Esophagus (tissue), 2 donors: ENCODE measurements at regions not wholly inside any gene's neighbourhood (a gene's known extent, or its start where the extent isn't known, plus 50 kb on each side); places are given as distances from the start of the nearest gene placed in this dataset.

Source experiments
- H3K27ac ChIP-seq, 2 donors: one replicate each; pipeline ENCODE4 v1.5.1; 2013; ENCODE audit warnings: low read depth in 2 of 2, mild to moderate bottlenecking in 2 of 2, inconsistent platforms in 1 of 2, low read length in 1 of 2, moderate library complexity in 1 of 2
- H3K27me3 ChIP-seq, 2 donors: one replicate each; pipeline ENCODE4 v1.6.1; 2013; ENCODE audit warnings: low read length in 2 of 2, control low read depth in 1 of 2, mild to moderate bottlenecking in 1 of 2; ENCODE audit not compliant: insufficient read depth in 2 of 2, control insufficient read depth in 1 of 2
- H3K36me3 ChIP-seq, 2 donors: one replicate each; pipeline ENCODE4 v1.6.1; 2013; ENCODE audit warnings: low read length in 1 of 2; ENCODE audit not compliant: control insufficient read depth in 2 of 2, insufficient read depth in 2 of 2
- H3K4me1 ChIP-seq, 2 donors: one replicate each; pipeline ENCODE4 v1.6.1; 2013; ENCODE audit warnings: low read length in 1 of 2; ENCODE audit not compliant: control insufficient read depth in 2 of 2, insufficient read depth in 2 of 2
- H3K4me3 ChIP-seq, 2 donors: one replicate each; pipeline ENCODE4 v1.5.1; 2013; ENCODE audit warnings: low read length in 2 of 2, mild to moderate bottlenecking in 2 of 2, low read depth in 1 of 2, moderate library complexity in 1 of 2
- H3K9me3 ChIP-seq, 2 donors: one replicate each; pipeline ENCODE4 v1.6.1; 2013; ENCODE audit warnings: mild to moderate bottlenecking in 2 of 2, low read depth in 1 of 2, low read length in 1 of 2, moderate library complexity in 1 of 2; ENCODE audit not compliant: control insufficient read depth in 2 of 2, insufficient read depth in 1 of 2
- WGBS, 2 donors: extraction: QIAGEN DNeasy Blood & Tissue Kit; methylation state at CpG; one replicate each; pipeline ENCODE4 v1.1.7; 2013; 5-methylcytosine and 5-hydroxymethylcytosine counted together
- donor health status: healthy with polysubstance abuse.
- donor health status: Bipolar disorder and iron deficiency.

DNA sequence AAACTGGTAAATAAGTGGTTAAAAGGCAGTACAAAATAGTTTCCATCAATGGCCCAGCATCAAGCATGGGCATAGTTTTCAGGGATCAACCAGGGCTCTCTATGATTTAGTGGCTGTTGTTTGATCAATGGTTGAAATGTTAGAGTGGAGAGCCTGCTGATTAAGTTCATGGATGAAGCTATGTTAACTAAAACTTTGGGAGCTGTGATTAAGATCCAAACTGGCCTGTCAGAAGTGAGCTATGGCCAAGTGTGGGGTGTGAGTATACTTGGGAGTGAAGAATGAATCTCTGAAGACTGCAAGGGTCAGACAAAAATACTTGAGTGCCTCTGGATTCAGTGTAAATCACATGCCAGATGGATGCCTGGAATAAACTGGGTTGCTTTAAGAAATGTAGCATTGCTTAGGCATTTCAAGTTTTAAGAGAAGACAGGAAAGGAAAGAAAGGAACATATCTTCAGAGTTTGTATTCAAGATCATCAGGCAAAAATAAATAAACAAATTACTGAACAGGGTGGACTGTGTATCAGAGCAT, 422.2 kb upstream of the ADAMTS9 start:
- no peaks in the 10 kb centered on the region for H3K9me3 ChIP-seq
- no peak overlapping the region for H3K27ac ChIP-seq

DNA sequence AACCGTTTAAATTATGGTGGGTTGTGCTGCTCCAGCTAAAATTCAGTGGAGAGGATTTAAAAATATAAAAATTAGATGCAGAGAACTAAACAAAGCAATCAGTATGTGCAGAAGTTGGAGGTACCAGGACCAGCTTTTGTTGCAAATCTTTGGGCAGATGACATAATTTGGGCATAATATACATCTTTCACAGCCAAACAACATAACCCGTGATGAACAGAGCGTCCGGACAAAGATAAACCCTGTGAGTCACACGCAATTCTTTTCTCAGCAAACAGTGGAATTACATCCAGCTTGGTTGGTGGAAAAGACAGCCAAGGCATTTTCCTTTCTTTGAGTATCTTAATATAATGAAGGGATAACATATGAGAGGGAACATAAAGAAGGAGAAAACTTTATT, 419.4 kb upstream of the ADAMTS9 start:
- no peaks in the 10 kb centered on the region for H3K4me1 ChIP-seq
- no peaks in the 10 kb centered on the region for H3K27me3 ChIP-seq
- no peak overlapping the region for H3K4me3 ChIP-seq
- WGBS, 2 donors = 17 to 39% methylated on average over 5 of the region's 5 CpGs
- H3K9me3 ChIP-seq = no peaks in the 10 kb centered on the region
- no peak overlapping the region for H3K27ac ChIP-seq
- no peaks in the 10 kb centered on the region for H3K36me3 ChIP-seq

More for the DNA sequence above, 422.2 kb upstream of the ADAMTS9 start:
- Histone ChIP-seq H3K4me3 (no peak overlapping the region), H3K4me1 (no peaks in the 10 kb centered on the region), H3K36me3 (no peaks in the 10 kb centered on the region), H3K27me3 (no peaks in the 10 kb centered on the region)

DNA sequence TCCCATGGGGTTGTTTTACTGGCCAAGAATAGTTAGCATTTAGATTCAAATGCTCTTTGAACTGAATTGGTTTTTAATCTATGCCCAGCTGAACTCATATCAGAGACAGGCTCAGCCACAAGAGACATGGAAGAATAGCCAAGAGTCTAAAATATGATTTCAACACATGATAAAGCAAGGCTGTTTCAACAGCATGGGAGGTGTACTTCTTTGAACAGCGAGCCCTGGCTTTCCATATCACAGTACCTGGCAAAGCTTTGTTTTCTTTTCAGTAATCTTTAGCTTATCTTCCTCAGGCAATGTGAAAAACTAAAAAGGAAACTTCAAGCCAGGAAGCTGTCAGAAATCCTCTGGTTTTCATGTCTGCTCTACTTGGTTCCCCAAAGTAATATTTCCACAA, 413.6 kb upstream of the ADAMTS9 start:
- H3K36me3 ChIP-seq = no peaks in the 10 kb centered on the region
- H3K4me3 ChIP-seq = no peak overlapping the region
- H3K27ac ChIP-seq = no peak overlapping the region
- H3K9me3 ChIP-seq = no peaks in the 10 kb centered on the region
- no peaks in the 10 kb centered on the region for H3K27me3 ChIP-seq
- no peaks in the 10 kb centered on the region for H3K4me1 ChIP-seq
- 34 to 36% methylated on average over 1 of the region's 1 CpG for WGBS, 2 donors

GRCh38 chr3:65098400-65098799, 410.6 kb upstream of the ADAMTS9 start:
- WGBS, 2 donors = 89 to 91% methylated on average over 5 of the region's 5 CpGs

GRCh38 chr3:65096110-65096745, 408.4 kb upstream of the ADAMTS9 start:
- no peaks in the 10 kb centered on the region for H3K27me3 ChIP-seq
- WGBS, 2 donors = 64 to 67% methylated on average over 4 of the region's 4 CpGs
- no peaks in the 10 kb centered on the region for H3K9me3 ChIP-seq
- no peak overlapping the region for H3K27ac ChIP-seq
- no peaks in the 10 kb centered on the region for H3K36me3 ChIP-seq
- H3K4me3 ChIP-seq = no peak overlapping the region
- H3K4me1 ChIP-seq = no peaks in the 10 kb centered on the region

More at GRCh38 chr3:65098400-65098799, 410.6 kb upstream of the ADAMTS9 start:
- Histone ChIP-seq H3K4me1 (no peaks in the 10 kb centered on the region), H3K4me3 (no peak overlapping the region), H3K36me3 (no peaks in the 10 kb centered on the region), H3K9me3 (no peaks in the 10 kb centered on the region), H3K27me3 (no peaks in the 10 kb centered on the region), H3K27ac (no peak overlapping the region)

- Histone ChIP-seq H3K27ac (no peak overlapping the region), H3K4me1 (no peaks in the 10 kb centered on the region), H3K4me3 (no peak overlapping the region), H3K36me3 (no peaks in the 10 kb centered on the region), H3K27me3 (no peaks in the 10 kb centered on the region), H3K9me3 (no peaks in the 10 kb centered on the region)
Measured at GRCh38 chr3:65094723-65095122, 406.9 kb upstream of the ADAMTS9 start.

DNA sequence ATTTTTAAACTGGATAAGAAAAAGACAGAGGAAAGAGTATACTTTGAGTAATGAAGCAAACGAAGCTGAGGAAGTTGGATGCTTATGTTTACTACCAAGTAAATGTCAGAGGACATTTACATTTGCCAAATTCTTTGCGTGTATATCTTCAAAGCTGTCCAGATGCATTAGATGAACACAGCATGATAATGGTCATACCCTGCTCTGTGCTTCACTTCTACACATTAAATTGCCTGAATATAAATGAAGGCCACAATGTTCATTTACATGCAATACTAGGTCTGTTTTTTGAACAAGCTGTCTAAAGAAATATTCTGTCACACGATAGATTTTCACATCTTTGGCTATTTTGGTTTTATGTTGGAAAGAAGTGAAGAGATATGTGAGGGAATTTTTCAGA, 405.8 kb upstream of the ADAMTS9 start:
- no peaks in the 10 kb centered on the region for H3K4me1 ChIP-seq
- 76 to 77% methylated on average over 3 of the region's 3 CpGs for WGBS, 2 donors
- H3K27ac ChIP-seq = no peak overlapping the region
- H3K36me3 ChIP-seq = no peaks in the 10 kb centered on the region
- H3K4me3 ChIP-seq = no peak overlapping the region
- no peaks in the 10 kb centered on the region for H3K9me3 ChIP-seq
- no peaks in the 10 kb centered on the region for H3K27me3 ChIP-seq

- no peak overlapping the region for H3K27ac ChIP-seq
- H3K27me3 ChIP-seq = no peaks in the 10 kb centered on the region
- WGBS, 2 donors = 70 to 78% methylated on average over 3 of the region's 3 CpGs
- H3K36me3 ChIP-seq = no peaks in the 10 kb centered on the region
- no peak overlapping the region for H3K4me3 ChIP-seq
- H3K4me1 ChIP-seq = no peaks in the 10 kb centered on the region
- H3K9me3 ChIP-seq = no peaks in the 10 kb centered on the region
Measured at GRCh38 chr3:65091565-65091964, 403.8 kb upstream of the ADAMTS9 start.

GRCh38 chr3:65083240-65083639, 395.4 kb upstream of the ADAMTS9 start:
- Histone ChIP-seq H3K9me3 (no peaks in the 10 kb centered on the region), H3K4me3 (no peak overlapping the region), H3K27ac (no peak overlapping the region), H3K4me1 (no peaks in the 10 kb centered on the region), H3K36me3 (no peaks in the 10 kb centered on the region), H3K27me3 (no peaks in the 10 kb centered on the region)
- WGBS, 2 donors = 36% methylated on average over 4 of the region's 4 CpGs

DNA sequence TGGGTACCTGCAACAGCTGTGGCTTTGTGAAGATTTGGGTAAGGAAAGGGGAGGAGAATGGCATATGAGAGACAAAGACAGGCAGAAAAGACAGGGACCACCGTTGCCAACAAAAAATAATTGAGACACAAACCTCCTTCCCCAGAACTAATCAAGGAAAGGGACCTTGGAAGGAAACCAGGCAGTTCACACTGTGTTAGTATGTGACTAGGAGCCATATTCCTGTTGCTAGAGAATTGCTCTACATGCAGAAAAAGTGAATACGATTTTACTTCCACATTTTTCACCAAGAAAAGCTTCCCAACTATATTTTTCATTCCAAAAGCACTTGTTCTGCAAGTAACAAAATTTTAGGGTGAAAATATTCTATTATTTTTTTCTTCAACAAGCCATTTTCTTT, 393.7 kb upstream of the ADAMTS9 start:
- H3K36me3 ChIP-seq = no peaks in the 10 kb centered on the region
- H3K9me3 ChIP-seq = no peaks in the 10 kb centered on the region
- H3K27ac ChIP-seq = no peak overlapping the region
- no peaks in the 10 kb centered on the region for H3K4me1 ChIP-seq
- no peaks in the 10 kb centered on the region for H3K27me3 ChIP-seq
- H3K4me3 ChIP-seq = no peak overlapping the region
- WGBS, 2 donors = 58 to 75% methylated on average over 2 of the region's 2 CpGs
